Thyroid gland (tissue), 4 donors: ENCODE measurements at regions not wholly inside any gene's neighbourhood (a gene's known extent, or its start where the extent isn't known, plus 50 kb on each side); places are given as distances from the start of the nearest gene placed in this dataset.

Source experiments
- POLR2A ChIP-seq, 2 donors: fragments of 450-650 bp; IDR thresholded peaks; one replicate each; pipeline ENCODE4 v1.6.1; 2017; ENCODE audit warnings: antibody characterized with exemption in 2 of 2, mild to moderate bottlenecking in 2 of 2, moderate library complexity in 1 of 2
- TF ChIP-seq, protein P1 (sequence below), 6 experiments: fragments of 200-600 bp in 3 of 6; fragments of 450-650 bp in 3 of 6; sonication (generic) in 3 of 6; IDR thresholded peaks; one replicate each; pipeline ENCODE4 v1.5.1; 2016 to 2019; ENCODE audit warnings: antibody characterized with exemption in 6 of 6, mild to moderate bottlenecking in 2 of 6, inconsistent platforms in 1 of 6, moderate library complexity in 1 of 6

DNA sequence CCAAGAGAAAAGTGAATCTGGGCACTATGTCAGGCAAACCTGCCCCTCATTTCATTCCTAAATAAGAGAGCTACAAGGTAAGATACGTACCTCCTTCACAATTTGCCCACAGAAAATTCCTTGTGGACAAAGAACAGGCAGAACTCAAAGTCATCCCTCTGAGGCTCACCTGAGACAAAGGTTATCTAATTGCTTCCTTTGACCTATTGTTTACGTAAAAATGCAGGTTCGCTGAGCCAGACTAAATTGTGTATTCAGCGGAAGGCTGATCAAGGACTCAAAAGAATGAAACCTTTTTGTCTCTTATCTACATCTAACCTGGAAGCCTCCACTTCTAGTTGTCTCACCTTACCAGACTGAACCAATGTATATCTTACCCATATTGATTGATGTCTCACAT is 213.3 kb downstream of the POSTN start:
- TF ChIP-seq, protein P1, sequence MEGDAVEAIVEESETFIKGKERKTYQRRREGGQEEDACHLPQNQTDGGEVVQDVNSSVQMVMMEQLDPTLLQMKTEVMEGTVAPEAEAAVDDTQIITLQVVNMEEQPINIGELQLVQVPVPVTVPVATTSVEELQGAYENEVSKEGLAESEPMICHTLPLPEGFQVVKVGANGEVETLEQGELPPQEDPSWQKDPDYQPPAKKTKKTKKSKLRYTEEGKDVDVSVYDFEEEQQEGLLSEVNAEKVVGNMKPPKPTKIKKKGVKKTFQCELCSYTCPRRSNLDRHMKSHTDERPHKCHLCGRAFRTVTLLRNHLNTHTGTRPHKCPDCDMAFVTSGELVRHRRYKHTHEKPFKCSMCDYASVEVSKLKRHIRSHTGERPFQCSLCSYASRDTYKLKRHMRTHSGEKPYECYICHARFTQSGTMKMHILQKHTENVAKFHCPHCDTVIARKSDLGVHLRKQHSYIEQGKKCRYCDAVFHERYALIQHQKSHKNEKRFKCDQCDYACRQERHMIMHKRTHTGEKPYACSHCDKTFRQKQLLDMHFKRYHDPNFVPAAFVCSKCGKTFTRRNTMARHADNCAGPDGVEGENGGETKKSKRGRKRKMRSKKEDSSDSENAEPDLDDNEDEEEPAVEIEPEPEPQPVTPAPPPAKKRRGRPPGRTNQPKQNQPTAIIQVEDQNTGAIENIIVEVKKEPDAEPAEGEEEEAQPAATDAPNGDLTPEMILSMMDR (IDR thresholded peaks at IDR 0.05), result no peak
- no peak for TF ChIP-seq POLR2A (IDR thresholded peaks at IDR 0.05)
